GM12878 (cell line): ENCODE measurements at regions not wholly inside any gene's neighbourhood (a gene's known extent, or its start where the extent isn't known, plus 50 kb on each side); places are given as distances from the start of the nearest gene placed in this dataset.

Experiments used
- ATAC-seq: fragments of 200-7000 bp; cut with Tn5 transposase; 3 replicates; pipeline ENCODE4 v1.9.1; 2020; ENCODE audit warnings: mild to moderate bottlenecking, moderate library complexity
- BruUV-seq: library from RNA; stranded (reverse); fragments of 400-500 nt; replicated peaks from 2 replicates; lab custom pipeline; 2021; lab: Mats Ljungman, UMichigan
- CTCF ChIA-PET: fragments of 300-600 bp; sonication (Branson Sonifier 250); formaldehyde crosslinking; extraction: SDS; loops from one replicate; lab custom pipeline; 2021; ENCODE audit warnings: inconsistent platforms; lab: Yijun Ruan, JAX
- POLR2A ChIA-PET: fragments of 350-600 bp; formaldehyde crosslinking; extraction: SDS; loops from one replicate; lab custom pipeline; 2021; ENCODE audit warnings: inconsistent platforms; lab: Charles Lee
- RAD21 ChIA-PET: fragments of 300-600 bp; sonication (Branson Sonifier 250); formaldehyde crosslinking; loops from one replicate; lab custom pipeline; 2023; ENCODE audit warnings: antibody characterized with exemption; ENCODE audit not compliant: unreplicated experiment; lab: Charles Lee
- SMC1A ChIA-PET: fragments of 300-600 bp; sonication (Branson Sonifier 250); formaldehyde crosslinking; loops from one replicate; lab custom pipeline; 2023; ENCODE audit not compliant: unreplicated experiment, uncharacterized antibody; lab: Charles Lee
- DNase-seq: peaks from one replicate; pipeline ENCODE4 v3.0.0-alpha.2; 2011; ENCODE audit warnings: low read depth, low spot score
- FAIRE-seq: peaks from 3 replicates; lab custom pipeline; 2011; peaks lifted over from hg19 to GRCh38; lab: Jason Lieb, UNC
- H2AFZ ChIP-seq: 2 replicates; pipeline ENCODE4 v1.6.0; 2011; ENCODE audit warnings: low read depth, low read length, control low read depth; ENCODE audit not compliant: control insufficient read depth
- H3K27ac ChIP-seq: 2 replicates; pipeline ENCODE4 v1.5.1; 2011; ENCODE audit warnings: control low read depth; ENCODE audit not compliant: control insufficient read depth, insufficient read depth
- H3K27me3 ChIP-seq, 2 experiments: replicated peaks in 1 of 2; 2 replicates each; pipeline versions ENCODE4 v1.6.0 to v1.6.1; 2011; ENCODE audit warnings: low read length in 1 of 2; ENCODE audit not compliant: control insufficient read depth in 2 of 2, insufficient read depth in 2 of 2
- H3K36me3 ChIP-seq, 2 experiments: 2 replicates each; pipeline ENCODE4 v1.5.1; 2011; ENCODE audit warnings: low read length in 1 of 2; ENCODE audit not compliant: control insufficient read depth in 2 of 2, insufficient read depth in 2 of 2
- H3K4me1 ChIP-seq: 2 replicates; pipeline ENCODE4 v1.6.1; 2011; ENCODE audit warnings: mild to moderate bottlenecking, low read length, moderate library complexity, mixed read lengths; ENCODE audit not compliant: control insufficient read depth, insufficient read depth
- H3K4me2 ChIP-seq: 2 replicates; pipeline ENCODE4 v1.6.0; 2011; ENCODE audit warnings: control low read depth; ENCODE audit not compliant: control insufficient read depth, insufficient read depth
- H3K4me3 ChIP-seq: fragments of 200-600 bp; sonication (generic); 2 replicates; pipeline ENCODE4 v1.5.1; 2016
- H3K79me2 ChIP-seq: 2 replicates; pipeline ENCODE4 v1.6.0; 2011; ENCODE audit warnings: low read length; ENCODE audit not compliant: control insufficient read depth, insufficient read depth
- H3K9ac ChIP-seq: 2 replicates; pipeline ENCODE4 v1.8.0; 2011; ENCODE audit warnings: low read length, control low read depth, mixed read lengths; ENCODE audit not compliant: control insufficient read depth, insufficient read depth
- H3K9me3 ChIP-seq: replicated peaks from 3 replicates; pipeline ENCODE4 v1.5.1; 2011; ENCODE audit warnings: mild to moderate bottlenecking, low read length; ENCODE audit not compliant: control insufficient read depth, insufficient read depth
- H4K20me1 ChIP-seq: 2 replicates; pipeline ENCODE4 v1.6.0; 2011; ENCODE audit not compliant: control insufficient read depth, insufficient read depth
- ASH2L ChIP-seq: fragments of 300-600, 200-600 bp; sonication (generic); IDR thresholded peaks from 2 replicates; pipeline ENCODE4 v1.6.1; 2017; ENCODE audit warnings: low read depth, mild to moderate bottlenecking, borderline replicate concordance
- CHD1 ChIP-seq: IDR thresholded peaks from 2 replicates; pipeline ENCODE4 v1.6.1; 2012; ENCODE audit warnings: low read depth, low read length, improper control_type of control experiment
- CREB1 ChIP-seq: IDR thresholded peaks from 2 replicates; pipeline ENCODE4 v1.6.1; 2012; ENCODE audit warnings: low read depth, mild to moderate bottlenecking, inconsistent platforms
- EGR1 ChIP-seq, 2 experiments: IDR thresholded peaks; 1 replicate in 1 of 2; 2 replicates in 1 of 2; pipeline ENCODE4 v1.6.1; 2011 to 2012; ENCODE audit warnings: low read depth in 2 of 2, low read length in 2 of 2, borderline replicate concordance in 1 of 2, mild to moderate bottlenecking in 1 of 2, moderate library complexity in 1 of 2
- MLLT1 ChIP-seq: fragments of 450-650 bp; IDR thresholded peaks from 2 replicates; pipeline ENCODE4 v1.6.1; 2016; ENCODE audit warnings: mild to moderate bottlenecking
- NR2C1 ChIP-seq: fragments of 450-650 bp; IDR thresholded peaks from 2 replicates; pipeline ENCODE4 v1.6.1; 2017; ENCODE audit warnings: antibody characterized with exemption, mild to moderate bottlenecking, moderate library complexity
- SMC3 ChIP-seq: IDR thresholded peaks from 2 replicates; pipeline ENCODE4 v1.6.1; 2011; ENCODE audit warnings: low read length, improper control_type of control experiment, borderline replicate concordance
- STAT1 ChIP-seq: fragments of 450-650 bp; conservative IDR thresholded peaks from 2 replicates; pipeline ENCODE4 v1.6.1; 2014; ENCODE audit warnings: antibody characterized with exemption, mild to moderate bottlenecking
- WRNIP1 ChIP-seq: IDR thresholded peaks from 2 replicates; pipeline ENCODE4 v1.6.1; 2011; ENCODE audit warnings: low read depth, low read length, improper control_type of control experiment, borderline replicate concordance
- ZNF24 ChIP-seq: fragments of 450-650 bp; IDR thresholded peaks from 2 replicates; pipeline ENCODE4 v1.6.1; 2017; ENCODE audit warnings: antibody characterized with exemption, mild to moderate bottlenecking
- WGBS: methylation state at CpG from one replicate; pipeline ENCODE4 v1.1.6; 2016; ENCODE audit warnings: low lambda C conversion rate; ENCODE audit not compliant: insufficient replicate concordance, insufficient coverage; ENCODE audit errors: missing lambda C conversion rate; 5-methylcytosine and 5-hydroxymethylcytosine counted together
- in situ Hi-C: fragments of 300-500 bp; cut with MboI; formaldehyde crosslinking; loops from 9 replicates; pipeline ENCODE4 v1.14.3; 2018; ENCODE audit warnings: mixed read lengths
- intact Hi-C: fragments of 100-400 bp; cut with micrococcal nuclease; formaldehyde crosslinking; loops from one replicate; pipeline ENCODE4 v1.14.2; 2022; ENCODE audit not compliant: unreplicated experiment
- TF ChIP-seq, protein P1 (sequence below): fragments of 150-350 bp; IDR thresholded peaks from 2 replicates; pipeline ENCODE4 v1.6.1; 2014; ENCODE audit warnings: mild to moderate bottlenecking, low read depth, low read length

DNA sequence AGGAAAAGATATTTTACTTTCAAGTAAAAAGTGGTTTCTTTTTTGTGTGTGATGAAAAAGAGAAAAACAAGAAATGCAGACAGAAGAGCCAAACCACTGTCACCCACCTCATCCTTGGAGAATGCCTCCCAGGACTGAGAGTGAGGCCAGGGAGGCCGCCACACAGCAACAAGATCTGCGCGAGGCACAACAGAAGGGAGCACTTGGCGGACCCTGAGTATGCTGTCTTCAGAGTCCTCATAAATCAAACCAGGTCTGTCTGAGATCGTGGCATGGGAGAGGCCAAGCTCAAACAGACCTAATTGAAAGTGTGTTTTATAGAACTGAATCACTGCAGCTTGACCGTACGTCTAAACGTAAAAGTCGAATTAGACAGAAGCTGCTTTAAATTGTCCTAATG lies 134.3 kb upstream of the VCX2 start (continued):
- TF ChIP-seq MLLT1 (no peak), SMC3 (no peak), ZNF24 (no peak), CHD1 (no peak), CREB1 (no peak), NR2C1 (no peak), EGR1 (IDR thresholded peaks at IDR 0.05; ENCODE audit: borderline replicate concordance in 1 of 2, low read depth in 2 of 2, low read length in 2 of 2) (no peak)
- TF ChIP-seq, protein P1, sequence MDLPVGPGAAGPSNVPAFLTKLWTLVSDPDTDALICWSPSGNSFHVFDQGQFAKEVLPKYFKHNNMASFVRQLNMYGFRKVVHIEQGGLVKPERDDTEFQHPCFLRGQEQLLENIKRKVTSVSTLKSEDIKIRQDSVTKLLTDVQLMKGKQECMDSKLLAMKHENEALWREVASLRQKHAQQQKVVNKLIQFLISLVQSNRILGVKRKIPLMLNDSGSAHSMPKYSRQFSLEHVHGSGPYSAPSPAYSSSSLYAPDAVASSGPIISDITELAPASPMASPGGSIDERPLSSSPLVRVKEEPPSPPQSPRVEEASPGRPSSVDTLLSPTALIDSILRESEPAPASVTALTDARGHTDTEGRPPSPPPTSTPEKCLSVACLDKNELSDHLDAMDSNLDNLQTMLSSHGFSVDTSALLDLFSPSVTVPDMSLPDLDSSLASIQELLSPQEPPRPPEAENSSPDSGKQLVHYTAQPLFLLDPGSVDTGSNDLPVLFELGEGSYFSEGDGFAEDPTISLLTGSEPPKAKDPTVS, result no peak

GRCh38 chrX:8306291-8306925 lies 135.3 kb upstream of the VCX2 start:
- Histone ChIP-seq H3K79me2 (no peaks in the 10 kb centered on the region), H3K4me3 (no peak overlapping the region), H3K4me1 (no peaks in the 10 kb centered on the region), H3K27ac (no peak overlapping the region), H3K27me3 (no peaks in the 10 kb centered on the region), H2AFZ (no peak overlapping the region), H4K20me1 (no peaks in the 10 kb centered on the region), H3K4me2 (no peak overlapping the region), H3K36me3 (no peaks in the 10 kb centered on the region), H3K9ac (no peak overlapping the region), H3K9me3 (no peaks in the 10 kb centered on the region)
- FAIRE-seq, result no peak
- no TSS peak for BruUV-seq
- no peak for DNase-seq
- ChIA-PET POLR2A (no interaction called here), CTCF (no interaction called here), RAD21 (no interaction called here), SMC1A (interaction anchor here (1.2 kb wide), 1 partner anchor 33 kb away, joined by 3 read pairs; no protein-coding TSS in a partner anchor)
- intact Hi-C loops (no loop called here), in situ Hi-C loops (no loop called here)
- TF ChIP-seq ASH2L (no peak), WRNIP1 (no peak), STAT1 (no peak)
- WGBS, result 20% methylated on average over 4 of the region's 4 CpGs
- ATAC-seq, result no peak
